ENCODE measurements at regions not wholly inside any gene's neighbourhood (a gene's known extent, or its start where the extent isn't known, plus 50 kb on each side); places are given as distances from the start of the nearest gene placed in this dataset.

DNA sequence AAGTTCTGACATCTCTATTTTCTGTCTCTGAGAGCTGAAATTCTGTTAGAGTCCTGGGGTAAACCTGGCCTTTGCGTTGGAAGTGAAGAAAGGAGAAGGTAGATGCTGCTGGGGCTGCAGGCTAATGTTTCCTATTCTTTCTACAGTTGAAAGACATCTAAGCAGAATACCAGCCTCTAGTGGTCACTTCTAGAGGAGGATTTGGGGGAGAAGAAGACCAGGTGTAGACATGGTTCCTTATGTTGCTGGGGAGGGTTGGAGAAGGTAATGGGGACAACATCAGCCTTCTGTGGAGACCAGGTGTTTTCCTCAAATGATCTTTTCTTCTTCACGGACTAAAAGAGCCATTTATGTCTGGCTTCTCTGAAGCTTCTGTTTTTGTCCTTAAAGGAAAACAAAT is 62.6 kb downstream of the BTBD3 start:
- Histone ChIP-seq H3K56ac (ENCODE audit: insufficient read length, low read depth, low read length) (no peak overlapping the region), H4K20me1 (ENCODE audit: control insufficient read depth, insufficient read depth, insufficient read length) (no peaks in the 10 kb centered on the region), H3K14ac (ENCODE audit: insufficient read depth, low read length) (no peak overlapping the region), H2AK5ac (ENCODE audit: insufficient read length, low read length) (no peak overlapping the region), H2BK5ac (ENCODE audit: insufficient read length, low read length) (no peak overlapping the region), H4K91ac (ENCODE audit: insufficient read length, low read depth, low read length) (no peak overlapping the region), H3K79me2 (ENCODE audit: insufficient read depth, low read length) (no peaks in the 10 kb centered on the region), H3K23ac (ENCODE audit: insufficient read length, low read depth, low read length) (no peak overlapping the region), H3K4me2 (ENCODE audit: insufficient read depth, insufficient read length, low read length) (no peak overlapping the region), H2BK20ac (ENCODE audit: low read depth, low read length, poor library complexity, severe bottlenecking) (no peak overlapping the region), H2BK12ac (ENCODE audit: insufficient read length, low read depth, low read length) (no peak overlapping the region), H4K5ac (ENCODE audit: insufficient read length, low read depth, low read length) (no peak overlapping the region), H3K4me1 (ENCODE audit: insufficient read depth, low read length) (peaks cover 8% of the 10 kb centered on the region; the same call in 1 of the 2 replicates), H3K27me3 (ENCODE audit: insufficient read depth, low read length) (no peaks in the 10 kb centered on the region), H3K18ac (ENCODE audit: insufficient read length, low read depth, low read length) (no peak overlapping the region), H3K4ac (ENCODE audit: low read depth, low read length) (no peak overlapping the region), H2BK15ac (ENCODE audit: low read depth, low read length) (no peak overlapping the region), H4K8ac (replicated peaks; ENCODE audit: insufficient read length, low read depth, low read length) (no peak overlapping the region), H2BK120ac (ENCODE audit: low read depth, low read length, poor library complexity, severe bottlenecking) (no peak overlapping the region), H3K79me1 (ENCODE audit: insufficient read depth, low read depth, low read length, poor library complexity, severe bottlenecking) (no peaks in the 10 kb centered on the region), H3K27ac (ENCODE audit: insufficient read length, low read depth, low read length) (no peak overlapping the region), H2AFZ (ENCODE audit: low read length) (no peak overlapping the region), H3K23me2 (ENCODE audit: insufficient read length, low read depth, low read length, poor library complexity, severe bottlenecking) (no peaks in the 10 kb centered on the region), H3K9me3 (ENCODE audit: control insufficient read depth, low read depth, low read length) (no peaks in the 10 kb centered on the region), H3K9ac (ENCODE audit: extremely low read depth, insufficient read length, low read length) (no peak overlapping the region), H3T11ph (ENCODE audit: low read length) (no peak overlapping the region)
- no peak overlapping the region for H3K27ac Mint-ChIP-seq
- H3K36me3 Mint-ChIP-seq (ENCODE audit: insufficient read depth in 1 of 3, low read depth in 3 of 3), result peaks cover 0 to 14% (median 0%) of the 10 kb centered on the region in 3 experiments; a peak in 4 of 7 replicates
- no peaks in the 10 kb centered on the region for H3K27me3 Mint-ChIP-seq (ENCODE audit: low read depth)
- H3K9me3 Mint-ChIP-seq, result peaks cover 0 to 5% of the 10 kb centered on the region in 2 experiments; a peak in 1 of 5 replicates
- TF ChIP-seq, protein P1, sequence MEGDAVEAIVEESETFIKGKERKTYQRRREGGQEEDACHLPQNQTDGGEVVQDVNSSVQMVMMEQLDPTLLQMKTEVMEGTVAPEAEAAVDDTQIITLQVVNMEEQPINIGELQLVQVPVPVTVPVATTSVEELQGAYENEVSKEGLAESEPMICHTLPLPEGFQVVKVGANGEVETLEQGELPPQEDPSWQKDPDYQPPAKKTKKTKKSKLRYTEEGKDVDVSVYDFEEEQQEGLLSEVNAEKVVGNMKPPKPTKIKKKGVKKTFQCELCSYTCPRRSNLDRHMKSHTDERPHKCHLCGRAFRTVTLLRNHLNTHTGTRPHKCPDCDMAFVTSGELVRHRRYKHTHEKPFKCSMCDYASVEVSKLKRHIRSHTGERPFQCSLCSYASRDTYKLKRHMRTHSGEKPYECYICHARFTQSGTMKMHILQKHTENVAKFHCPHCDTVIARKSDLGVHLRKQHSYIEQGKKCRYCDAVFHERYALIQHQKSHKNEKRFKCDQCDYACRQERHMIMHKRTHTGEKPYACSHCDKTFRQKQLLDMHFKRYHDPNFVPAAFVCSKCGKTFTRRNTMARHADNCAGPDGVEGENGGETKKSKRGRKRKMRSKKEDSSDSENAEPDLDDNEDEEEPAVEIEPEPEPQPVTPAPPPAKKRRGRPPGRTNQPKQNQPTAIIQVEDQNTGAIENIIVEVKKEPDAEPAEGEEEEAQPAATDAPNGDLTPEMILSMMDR (conservative IDR thresholded peaks at IDR 0.05), result no peak; the same call in 2 of the 3 replicates
- H3K4me3 Mint-ChIP-seq, result no peak overlapping the region
- H3K4me1 Mint-ChIP-seq, result peaks cover 25 to 28% of the 10 kb centered on the region in 2 experiments
- no peak for DNase-seq
- no CpG with 5 or more reads among the region's 2 CpGs for WGBS (ENCODE audit: extremely low coverage, insufficient read length, low lambda C conversion rate)
